SK-N-SH treated with all-trans-retinoic acid at 6 μM for 48 hours (cell line): ENCODE measurements at regions not wholly inside any gene's neighbourhood (a gene's known extent, or its start where the extent isn't known, plus 50 kb on each side); places are given as distances from the start of the nearest gene placed in this dataset.

Source experiments
- ATAC-seq: fragments of 200-7000 bp; cut with Tn5 transposase; 3 replicates; pipeline ENCODE4 v1.9.1; 2020; ENCODE audit warnings: mild to moderate bottlenecking, moderate library complexity
- BACH2 ChIP-seq: fragments of 250-450 bp; sonication (Bioruptor Pico); IDR thresholded peaks from 2 replicates; pipeline ENCODE4 v1.9.0; 2021; ENCODE audit warnings: mild to moderate bottlenecking, borderline replicate concordance
- CREB5 ChIP-seq: fragments of 250-450 bp; sonication (Bioruptor Pico); IDR thresholded peaks from 2 replicates; pipeline ENCODE4 v1.5.1; 2020; ENCODE audit warnings: low read depth, mild to moderate bottlenecking, moderate library complexity
- CSDC2 ChIP-seq: fragments of 250-450 bp; sonication (Bioruptor Pico); IDR thresholded peaks from 2 replicates; pipeline ENCODE4 v1.5.0; 2020; ENCODE audit warnings: mild to moderate bottlenecking, moderate library complexity
- GLIS3 ChIP-seq: fragments of 250-450 bp; sonication (Bioruptor Pico); IDR thresholded peaks from 2 replicates; pipeline ENCODE4 v1.5.0; 2020; ENCODE audit warnings: mild to moderate bottlenecking, moderate library complexity
- ISL1 ChIP-seq: fragments of 250-450 bp; sonication (Bioruptor Pico); IDR thresholded peaks from 2 replicates; pipeline ENCODE4 v2.1.2; 2022; ENCODE audit warnings: mild to moderate bottlenecking, moderate library complexity
- OSR1 ChIP-seq: fragments of 250-450 bp; sonication (Bioruptor Pico); IDR thresholded peaks from 2 replicates; pipeline ENCODE4 v1.8.0; 2022; ENCODE audit warnings: moderate library complexity, mild to moderate bottlenecking, inconsistent platforms
- PPARA ChIP-seq: fragments of 250-450 bp; sonication (Bioruptor Pico); IDR thresholded peaks from 2 replicates; pipeline ENCODE4 v1.5.0; 2020; ENCODE audit warnings: mild to moderate bottlenecking, borderline replicate concordance
- RARB ChIP-seq: fragments of 250-450 bp; sonication (Bioruptor Pico); IDR thresholded peaks from 2 replicates; pipeline ENCODE4 v1.8.0; 2021; ENCODE audit warnings: mild to moderate bottlenecking, moderate library complexity
- SNAI2 ChIP-seq: fragments of 250-450 bp; sonication (Bioruptor Pico); IDR thresholded peaks from 2 replicates; pipeline ENCODE4 v1.5.0; 2020; ENCODE audit warnings: mild to moderate bottlenecking, moderate library complexity
- TOX ChIP-seq: fragments of 250-450 bp; sonication (Bioruptor Pico); IDR thresholded peaks from 2 replicates; pipeline ENCODE4 v1.8.0; 2021; ENCODE audit warnings: mild to moderate bottlenecking, moderate library complexity, borderline replicate concordance
- TSHZ2 ChIP-seq: fragments of 250-450 bp; sonication (Bioruptor Pico); IDR thresholded peaks from 2 replicates; pipeline ENCODE4 v1.5.0; 2020; ENCODE audit warnings: mild to moderate bottlenecking, moderate library complexity
- ZFP3 ChIP-seq: fragments of 250-450 bp; sonication (Bioruptor Pico); IDR thresholded peaks from 2 replicates; pipeline ENCODE4 v1.5.0; 2020; ENCODE audit warnings: mild to moderate bottlenecking, moderate library complexity
- ZFP30 ChIP-seq: fragments of 450-650 bp; formaldehyde crosslinking; IDR thresholded peaks from 2 replicates; pipeline ENCODE4 v1.5.0; 2022; ENCODE audit warnings: mild to moderate bottlenecking, moderate library complexity
- ZNF565 ChIP-seq: fragments of 450-650 bp; formaldehyde crosslinking; conservative IDR thresholded peaks from 2 replicates; pipeline ENCODE4 v1.5.0; 2020; ENCODE audit warnings: low read depth, mild to moderate bottlenecking, moderate library complexity
- ZNF70 ChIP-seq: fragments of 450-650 bp; formaldehyde crosslinking; IDR thresholded peaks from 2 replicates; pipeline ENCODE4 v1.5.0; 2020; ENCODE audit warnings: mild to moderate bottlenecking, moderate library complexity
- ZNF8 ChIP-seq: fragments of 450-650 bp; formaldehyde crosslinking; IDR thresholded peaks from 2 replicates; pipeline ENCODE4 v1.5.0; 2020; ENCODE audit warnings: mild to moderate bottlenecking, moderate library complexity
- TF ChIP-seq, protein P1 (sequence below): fragments of 250-450 bp; sonication (Bioruptor Pico); IDR thresholded peaks from 2 replicates; pipeline ENCODE4 v1.8.0; 2020; ENCODE audit warnings: mild to moderate bottlenecking, moderate library complexity, borderline replicate concordance
- TF ChIP-seq, protein P2 (sequence below): fragments of 250-450 bp; sonication (Bioruptor Pico); IDR thresholded peaks from 2 replicates; pipeline ENCODE4 v1.5.1; 2021; ENCODE audit warnings: mild to moderate bottlenecking, moderate library complexity

GRCh38 chr6:68141190-68141589 is 493.9 kb upstream of the ADGRB3 start:
- no peak for TF ChIP-seq ZNF70 (CRISPR knock-in tag)
- TF ChIP-seq GLIS3: no peak
- no peak for TF ChIP-seq PPARA (CRISPR knock-in tag)
- no peak for TF ChIP-seq SNAI2 (CRISPR knock-in tag)
- no peak for TF ChIP-seq CREB5 (CRISPR knock-in tag)
- TF ChIP-seq, protein P1, sequence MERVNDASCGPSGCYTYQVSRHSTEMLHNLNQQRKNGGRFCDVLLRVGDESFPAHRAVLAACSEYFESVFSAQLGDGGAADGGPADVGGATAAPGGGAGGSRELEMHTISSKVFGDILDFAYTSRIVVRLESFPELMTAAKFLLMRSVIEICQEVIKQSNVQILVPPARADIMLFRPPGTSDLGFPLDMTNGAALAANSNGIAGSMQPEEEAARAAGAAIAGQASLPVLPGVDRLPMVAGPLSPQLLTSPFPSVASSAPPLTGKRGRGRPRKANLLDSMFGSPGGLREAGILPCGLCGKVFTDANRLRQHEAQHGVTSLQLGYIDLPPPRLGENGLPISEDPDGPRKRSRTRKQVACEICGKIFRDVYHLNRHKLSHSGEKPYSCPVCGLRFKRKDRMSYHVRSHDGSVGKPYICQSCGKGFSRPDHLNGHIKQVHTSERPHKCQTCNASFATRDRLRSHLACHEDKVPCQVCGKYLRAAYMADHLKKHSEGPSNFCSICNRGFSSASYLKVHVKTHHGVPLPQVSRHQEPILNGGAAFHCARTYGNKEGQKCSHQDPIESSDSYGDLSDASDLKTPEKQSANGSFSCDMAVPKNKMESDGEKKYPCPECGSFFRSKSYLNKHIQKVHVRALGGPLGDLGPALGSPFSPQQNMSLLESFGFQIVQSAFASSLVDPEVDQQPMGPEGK: no peak
- no peak for TF ChIP-seq BACH2 (CRISPR knock-in tag)
- TF ChIP-seq, protein P2, sequence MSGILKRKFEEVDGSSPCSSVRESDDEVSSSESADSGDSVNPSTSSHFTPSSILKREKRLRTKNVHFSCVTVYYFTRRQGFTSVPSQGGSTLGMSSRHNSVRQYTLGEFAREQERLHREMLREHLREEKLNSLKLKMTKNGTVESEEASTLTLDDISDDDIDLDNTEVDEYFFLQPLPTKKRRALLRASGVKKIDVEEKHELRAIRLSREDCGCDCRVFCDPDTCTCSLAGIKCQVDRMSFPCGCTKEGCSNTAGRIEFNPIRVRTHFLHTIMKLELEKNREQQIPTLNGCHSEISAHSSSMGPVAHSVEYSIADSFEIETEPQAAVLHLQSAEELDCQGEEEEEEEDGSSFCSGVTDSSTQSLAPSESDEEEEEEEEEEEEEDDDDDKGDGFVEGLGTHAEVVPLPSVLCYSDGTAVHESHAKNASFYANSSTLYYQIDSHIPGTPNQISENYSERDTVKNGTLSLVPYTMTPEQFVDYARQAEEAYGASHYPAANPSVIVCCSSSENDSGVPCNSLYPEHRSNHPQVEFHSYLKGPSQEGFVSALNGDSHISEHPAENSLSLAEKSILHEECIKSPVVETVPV (CRISPR knock-in tag): no peak
- TF ChIP-seq CSDC2 (CRISPR knock-in tag): no peak
- TF ChIP-seq, all 23 proteins: peak for 0

DNA sequence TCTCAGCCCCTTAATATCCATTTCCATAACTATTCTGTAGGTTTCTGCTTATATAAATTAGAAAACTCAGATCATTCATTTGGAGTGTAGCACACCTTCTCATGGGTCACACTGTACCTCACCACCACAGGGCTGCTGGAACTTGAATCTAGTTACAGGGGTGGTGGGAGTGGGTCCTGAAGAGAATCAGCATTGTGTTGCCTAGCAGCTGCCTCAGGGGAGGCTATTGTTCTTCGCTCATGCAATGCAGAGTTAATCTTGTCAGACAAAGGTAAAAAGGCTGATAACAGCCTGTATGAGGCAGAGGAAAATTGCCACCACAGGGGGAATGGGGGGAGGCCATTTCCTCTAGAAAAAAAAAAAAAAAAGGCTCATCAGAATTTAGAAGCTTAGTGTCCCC is 496.0 kb upstream of the ADGRB3 start:
- ATAC-seq: no peak
- TF ChIP-seq, protein P1: no peak

More at GRCh38 chr6:68141190-68141589, 493.9 kb upstream of the ADGRB3 start:
- ATAC-seq: no peak

DNA sequence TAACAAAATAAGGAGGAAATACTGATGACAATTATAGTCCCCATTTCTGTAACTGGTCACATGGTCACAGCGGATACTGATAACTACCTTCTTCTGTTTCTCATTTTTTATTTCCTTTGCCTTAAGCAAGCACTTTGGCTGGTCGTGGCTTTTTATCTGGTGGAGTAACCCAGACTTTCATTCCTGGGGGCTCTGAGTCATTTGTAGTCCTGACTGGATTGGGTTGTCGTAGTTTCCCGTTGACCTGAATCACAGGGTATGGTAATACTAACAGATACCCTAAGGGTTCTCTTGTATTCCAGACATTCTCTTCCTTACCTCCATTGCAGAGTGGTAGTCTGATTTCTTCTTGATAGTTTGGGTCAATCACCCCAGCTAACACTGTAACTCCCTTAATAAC is 500.3 kb upstream of the ADGRB3 start:
- no peak for ATAC-seq
- no peak for TF ChIP-seq ZNF565
- no peak for TF ChIP-seq RARB
- TF ChIP-seq TSHZ2 (CRISPR knock-in tag): no peak
- TF ChIP-seq OSR1: no peak
- no peak for TF ChIP-seq CSDC2 (CRISPR knock-in tag)
- no peak for TF ChIP-seq ISL1
- no peak for TF ChIP-seq ZNF8
- TF ChIP-seq ZNF70 (CRISPR knock-in tag): no peak
- no peak for TF ChIP-seq BACH2 (CRISPR knock-in tag)
- TF ChIP-seq SNAI2 (CRISPR knock-in tag): no peak
- TF ChIP-seq, protein P2 (CRISPR knock-in tag): no peak
- TF ChIP-seq ZFP3 (CRISPR knock-in tag): no peak
- no peak for TF ChIP-seq ZFP30 (CRISPR knock-in tag)
- no peak for TF ChIP-seq CREB5 (CRISPR knock-in tag)
- no peak for TF ChIP-seq TOX (CRISPR knock-in tag)
